WTC11 (cell line): ENCODE measurements at regions not wholly inside any gene's neighbourhood (a gene's known extent, or its start where the extent isn't known, plus 50 kb on each side); places are given as distances from the start of the nearest gene placed in this dataset.

ENCODE experiments used
- ATAC-seq: fragments of 200-7000 bp; cut with Tn5 transposase; 2 replicates; pipeline ENCODE4 v1.10.0; 2021; ENCODE audit warnings: mild to moderate bottlenecking, moderate library complexity
- CTCF ChIA-PET: fragments of 300-600 bp; sonication (Branson Sonifier 250); formaldehyde crosslinking; loops from one replicate; lab custom pipeline; 2021; ENCODE audit warnings: antibody characterized with exemption; lab: Charles Lee
- POLR2A ChIA-PET: fragments of 350-600 bp; sonication (Branson Sonifier 250); formaldehyde crosslinking; loops from one replicate; lab custom pipeline; 2021; ENCODE audit warnings: antibody characterized with exemption; lab: Charles Lee
- DNase-seq: peaks from one replicate; pipeline ENCODE4 v3.0.0; 2021; ENCODE audit warnings: low spot score
- H3K27ac Mint-ChIP-seq: 2 replicates; pipeline ENCODE4 v1.8.0; 2021; ENCODE audit warnings: mixed read lengths
- H3K27me3 Mint-ChIP-seq: 2 replicates; pipeline ENCODE4 v1.8.0; 2021; ENCODE audit warnings: low read depth, mild to moderate bottlenecking, moderate library complexity, mixed read lengths
- H3K36me3 Mint-ChIP-seq: 2 replicates; pipeline ENCODE4 v1.8.0; 2021; ENCODE audit warnings: mixed read lengths
- H3K4me1 Mint-ChIP-seq: 2 replicates; pipeline ENCODE4 v1.8.0; 2022; ENCODE audit warnings: mixed read lengths
- H3K4me3 Mint-ChIP-seq: 2 replicates; pipeline ENCODE4 v1.8.0; 2021; ENCODE audit warnings: mild to moderate bottlenecking, moderate library complexity, mixed read lengths
- H3K9me3 Mint-ChIP-seq: 2 replicates; pipeline ENCODE4 v1.8.0; 2021; ENCODE audit warnings: mixed read lengths
- CBFB ChIP-seq: sonication (generic); formaldehyde crosslinking; IDR thresholded peaks from 2 replicates; pipeline ENCODE4 v1.8.1; 2022; ENCODE audit warnings: mild to moderate bottlenecking, low read depth, missing genetic modification reagents
- E2F1 ChIP-seq: sonication (generic); formaldehyde crosslinking; IDR thresholded peaks from 2 replicates; pipeline ENCODE4 v1.8.0; 2022; ENCODE audit warnings: mild to moderate bottlenecking, missing genetic modification reagents
- EMX1 ChIP-seq: fragments of 250-450 bp; sonication (Bioruptor Pico); IDR thresholded peaks from 2 replicates; pipeline ENCODE4 v1.8.0; 2021; ENCODE audit warnings: mild to moderate bottlenecking
- ERG ChIP-seq: fragments of 250-450 bp; sonication (Bioruptor Pico); IDR thresholded peaks from 2 replicates; pipeline ENCODE4 v1.8.0; 2021; ENCODE audit warnings: mild to moderate bottlenecking
- GABPB1 ChIP-seq: sonication (generic); formaldehyde crosslinking; IDR thresholded peaks from 2 replicates; pipeline ENCODE4 v1.8.1; 2023; ENCODE audit warnings: mild to moderate bottlenecking, missing genetic modification reagents
- GTF2I ChIP-seq: fragments of 250-450 bp; sonication (Bioruptor Pico); conservative IDR thresholded peaks from 2 replicates; pipeline ENCODE4 v1.4.0; 2021; ENCODE audit warnings: mild to moderate bottlenecking
- HMGA2 ChIP-seq: fragments of 250-450 bp; sonication (Bioruptor Pico); IDR thresholded peaks from 2 replicates; pipeline ENCODE4 v1.4.0; 2021; ENCODE audit warnings: mild to moderate bottlenecking, moderate library complexity
- JAZF1 ChIP-seq: fragments of 250-450 bp; sonication (Bioruptor Pico); IDR thresholded peaks from 2 replicates; pipeline ENCODE4 v1.9.0; 2021; ENCODE audit warnings: moderate library complexity, mild to moderate bottlenecking, inconsistent platforms
- KAT7 ChIP-seq: sonication (generic); formaldehyde crosslinking; IDR thresholded peaks from 2 replicates; pipeline ENCODE4 v1.8.1; 2023; ENCODE audit warnings: missing genetic modification reagents, mild to moderate bottlenecking, borderline replicate concordance
- MXD4 ChIP-seq: fragments of 250-450 bp; sonication (Bioruptor Pico); IDR thresholded peaks from 2 replicates; pipeline ENCODE4 v1.8.0; 2021; ENCODE audit warnings: mild to moderate bottlenecking, moderate library complexity, borderline replicate concordance
- NR1H2 ChIP-seq: sonication (generic); formaldehyde crosslinking; IDR thresholded peaks from 2 replicates; pipeline ENCODE4 v1.9.0; 2021; ENCODE audit warnings: mild to moderate bottlenecking, moderate library complexity, missing genetic modification reagents
- NR3C1 ChIP-seq: sonication (generic); formaldehyde crosslinking; conservative IDR thresholded peaks from 2 replicates; pipeline ENCODE4 v1.8.1; 2023; ENCODE audit warnings: low read depth, mild to moderate bottlenecking, missing genetic modification reagents
- OVOL2 ChIP-seq: fragments of 250-450 bp; sonication (Bioruptor Pico); IDR thresholded peaks from 2 replicates; pipeline ENCODE4 v1.9.0; 2021; ENCODE audit warnings: mild to moderate bottlenecking, borderline replicate concordance
- PRRX2 ChIP-seq: fragments of 250-450 bp; sonication (Bioruptor Pico); IDR thresholded peaks from 2 replicates; pipeline ENCODE4 v1.8.0; 2021; ENCODE audit warnings: mild to moderate bottlenecking
- TP53 ChIP-seq: sonication (generic); formaldehyde crosslinking; IDR thresholded peaks from 2 replicates; pipeline ENCODE4 v1.8.1; 2023; ENCODE audit warnings: mild to moderate bottlenecking, missing genetic modification reagents
- ZBTB43 ChIP-seq: sonication (generic); formaldehyde crosslinking; IDR thresholded peaks from 2 replicates; pipeline ENCODE4 v1.8.1; 2023; ENCODE audit warnings: mild to moderate bottlenecking, missing genetic modification reagents
- ZNF232 ChIP-seq: sonication (generic); formaldehyde crosslinking; IDR thresholded peaks from 2 replicates; pipeline ENCODE4 v1.8.0; 2022; ENCODE audit warnings: mild to moderate bottlenecking, missing genetic modification reagents
- ZNF317 ChIP-seq: sonication (generic); formaldehyde crosslinking; IDR thresholded peaks from 2 replicates; pipeline ENCODE4 v1.8.1; 2023; ENCODE audit warnings: low read depth, mild to moderate bottlenecking, moderate library complexity, missing genetic modification reagents, borderline replicate concordance
- ZNF423 ChIP-seq: fragments of 250-450 bp; sonication (Bioruptor Pico); IDR thresholded peaks from 2 replicates; pipeline ENCODE4 v2.1.2; 2022; ENCODE audit warnings: mild to moderate bottlenecking, moderate library complexity
- ZNF671 ChIP-seq: fragments of 250-450 bp; sonication (Bioruptor Pico); IDR thresholded peaks from 2 replicates; pipeline ENCODE4 v1.8.0; 2021; ENCODE audit warnings: mild to moderate bottlenecking
- TF ChIP-seq, protein P1 (sequence below): sonication (generic); formaldehyde crosslinking; IDR thresholded peaks from 2 replicates; pipeline ENCODE4 v1.8.0; 2023; ENCODE audit warnings: missing genetic modification reagents
- TF ChIP-seq, protein P2 (sequence below): sonication (generic); formaldehyde crosslinking; conservative IDR thresholded peaks from 2 replicates; pipeline ENCODE4 v1.8.1; 2023; ENCODE audit warnings: mild to moderate bottlenecking, low read depth, missing genetic modification reagents, moderate library complexity
- TF ChIP-seq, protein P3 (sequence below): sonication (generic); formaldehyde crosslinking; IDR thresholded peaks from 2 replicates; pipeline ENCODE4 v1.8.0; 2022; ENCODE audit warnings: mild to moderate bottlenecking, missing genetic modification reagents

DNA sequence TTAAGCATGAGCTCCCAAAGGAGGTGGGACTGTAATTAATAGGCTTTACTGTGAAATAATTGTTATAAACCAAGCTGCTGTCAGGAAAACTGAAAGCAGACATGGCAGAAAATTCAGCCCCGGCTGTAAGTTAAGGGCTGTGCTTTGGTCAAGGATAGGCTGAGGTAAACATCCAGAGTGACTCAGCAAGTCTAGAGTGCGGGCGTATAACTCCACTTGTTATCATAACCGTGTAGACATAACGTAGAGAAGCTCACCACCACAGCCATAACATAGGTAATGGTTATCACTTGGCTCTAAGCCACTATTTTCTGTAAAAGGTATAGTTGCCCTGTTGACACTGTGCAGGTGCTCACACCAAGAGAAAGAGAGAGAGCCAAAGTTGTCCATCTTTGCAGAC is 316.8 kb downstream of the DCDC2C start (continued):
- TF ChIP-seq ZBTB43 (no peak), EMX1 (CRISPR knock-in tag) (no peak), MXD4 (CRISPR knock-in tag) (no peak), KAT7 (CRISPR knock-in tag) (no peak), OVOL2 (CRISPR knock-in tag) (no peak), GTF2I (CRISPR knock-in tag) (no peak), ZNF423 (no peak)

DNA sequence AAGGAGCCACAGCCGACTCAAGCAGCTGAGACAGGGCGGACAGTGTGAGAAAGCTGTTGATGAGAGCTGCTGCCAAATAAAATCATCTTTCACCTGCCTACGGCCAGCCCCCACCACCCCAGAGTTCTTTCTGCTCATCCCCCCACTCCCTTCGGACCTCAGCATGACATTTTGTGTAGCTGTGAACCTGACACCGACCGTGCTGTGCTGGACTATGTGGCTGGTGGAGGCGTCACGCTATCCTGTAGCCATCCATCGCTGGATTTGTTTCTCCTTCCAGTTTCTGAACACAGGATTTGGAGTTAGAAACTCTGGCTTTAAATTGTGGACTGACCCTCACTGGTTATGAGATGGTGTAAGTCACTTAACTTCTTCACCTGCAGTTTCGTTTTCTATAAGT is 317.3 kb downstream of the DCDC2C start:
- no peak for DNase-seq
- TF ChIP-seq CBFB: no peak
- no peak for TF ChIP-seq JAZF1 (CRISPR knock-in tag)
- TF ChIP-seq NR3C1: no peak
- no peak for TF ChIP-seq ZNF232
- no peak for TF ChIP-seq ERG (CRISPR knock-in tag)
- TF ChIP-seq, protein P1, sequence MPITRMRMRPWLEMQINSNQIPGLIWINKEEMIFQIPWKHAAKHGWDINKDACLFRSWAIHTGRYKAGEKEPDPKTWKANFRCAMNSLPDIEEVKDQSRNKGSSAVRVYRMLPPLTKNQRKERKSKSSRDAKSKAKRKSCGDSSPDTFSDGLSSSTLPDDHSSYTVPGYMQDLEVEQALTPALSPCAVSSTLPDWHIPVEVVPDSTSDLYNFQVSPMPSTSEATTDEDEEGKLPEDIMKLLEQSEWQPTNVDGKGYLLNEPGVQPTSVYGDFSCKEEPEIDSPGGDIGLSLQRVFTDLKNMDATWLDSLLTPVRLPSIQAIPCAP: no peak
- TF ChIP-seq TP53: no peak
- TF ChIP-seq, protein P2, sequence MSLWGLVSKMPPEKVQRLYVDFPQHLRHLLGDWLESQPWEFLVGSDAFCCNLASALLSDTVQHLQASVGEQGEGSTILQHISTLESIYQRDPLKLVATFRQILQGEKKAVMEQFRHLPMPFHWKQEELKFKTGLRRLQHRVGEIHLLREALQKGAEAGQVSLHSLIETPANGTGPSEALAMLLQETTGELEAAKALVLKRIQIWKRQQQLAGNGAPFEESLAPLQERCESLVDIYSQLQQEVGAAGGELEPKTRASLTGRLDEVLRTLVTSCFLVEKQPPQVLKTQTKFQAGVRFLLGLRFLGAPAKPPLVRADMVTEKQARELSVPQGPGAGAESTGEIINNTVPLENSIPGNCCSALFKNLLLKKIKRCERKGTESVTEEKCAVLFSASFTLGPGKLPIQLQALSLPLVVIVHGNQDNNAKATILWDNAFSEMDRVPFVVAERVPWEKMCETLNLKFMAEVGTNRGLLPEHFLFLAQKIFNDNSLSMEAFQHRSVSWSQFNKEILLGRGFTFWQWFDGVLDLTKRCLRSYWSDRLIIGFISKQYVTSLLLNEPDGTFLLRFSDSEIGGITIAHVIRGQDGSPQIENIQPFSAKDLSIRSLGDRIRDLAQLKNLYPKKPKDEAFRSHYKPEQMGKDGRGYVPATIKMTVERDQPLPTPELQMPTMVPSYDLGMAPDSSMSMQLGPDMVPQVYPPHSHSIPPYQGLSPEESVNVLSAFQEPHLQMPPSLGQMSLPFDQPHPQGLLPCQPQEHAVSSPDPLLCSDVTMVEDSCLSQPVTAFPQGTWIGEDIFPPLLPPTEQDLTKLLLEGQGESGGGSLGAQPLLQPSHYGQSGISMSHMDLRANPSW (CRISPR knock-in tag): no peak
- TF ChIP-seq ZNF317: no peak
- TF ChIP-seq, protein P3, sequence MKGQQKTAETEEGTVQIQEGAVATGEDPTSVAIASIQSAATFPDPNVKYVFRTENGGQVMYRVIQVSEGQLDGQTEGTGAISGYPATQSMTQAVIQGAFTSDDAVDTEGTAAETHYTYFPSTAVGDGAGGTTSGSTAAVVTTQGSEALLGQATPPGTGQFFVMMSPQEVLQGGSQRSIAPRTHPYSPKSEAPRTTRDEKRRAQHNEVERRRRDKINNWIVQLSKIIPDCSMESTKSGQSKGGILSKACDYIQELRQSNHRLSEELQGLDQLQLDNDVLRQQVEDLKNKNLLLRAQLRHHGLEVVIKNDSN: no peak
- TF ChIP-seq HMGA2 (CRISPR knock-in tag): no peak
- no peak for TF ChIP-seq ZNF671 (CRISPR knock-in tag)
- TF ChIP-seq E2F1 (CRISPR knock-in tag): no peak
- no peak for TF ChIP-seq PRRX2 (CRISPR knock-in tag)
- no peak for TF ChIP-seq OVOL2 (CRISPR knock-in tag)
- no peak for TF ChIP-seq GABPB1 (CRISPR knock-in tag)
- TF ChIP-seq NR1H2 (CRISPR knock-in tag): no peak
- TF ChIP-seq, all 79 proteins: peak for 0
- Mint-ChIP-seq H3K9me3 (peaks cover 90% of the 10 kb centered on the region), H3K4me3 (no peak overlapping the region), H3K4me1 (no peaks in the 10 kb centered on the region), H3K27ac (no peak overlapping the region), H3K27me3 (peaks cover 6% of the 10 kb centered on the region; the same call in 1 of the 2 replicates), H3K36me3 (peaks cover 83% of the 10 kb centered on the region)
- ChIA-PET CTCF (no interaction called here), POLR2A (no interaction called here)
- ATAC-seq: no peak
